ENCODE measurements at regions not wholly inside any gene's neighbourhood (a gene's known extent, or its start where the extent isn't known, plus 50 kb on each side); places are given as distances from the start of the nearest gene placed in this dataset.

DNA sequence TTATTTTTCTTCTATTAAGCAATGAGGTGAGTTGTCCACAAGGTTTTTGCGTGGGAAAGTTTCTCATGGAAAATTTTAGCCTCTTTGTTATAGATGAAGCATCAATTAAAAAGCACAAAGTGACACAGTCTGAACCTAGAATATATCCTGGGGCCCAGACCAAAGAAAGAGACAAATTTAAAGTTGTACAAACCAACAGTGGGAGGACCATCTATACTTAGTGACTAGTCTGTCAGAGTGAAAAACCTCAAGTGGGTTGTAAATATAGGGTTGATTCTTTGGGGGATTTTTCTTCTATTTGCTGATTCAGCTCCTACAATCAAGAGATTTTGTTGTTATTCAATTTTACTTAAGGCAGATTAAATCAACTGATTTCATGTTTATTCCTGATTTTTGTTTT lies 256.2 kb downstream of the SATB2 start:
- no CpG with 5 or more reads among the region's 1 CpG for WGBS
- H3K4me1 ChIP-seq (ENCODE audit: control insufficient read depth, insufficient read depth, low read depth, low read length), result no peaks in the 10 kb centered on the region
- no peak overlapping the region for H2BK15ac ChIP-seq (ENCODE audit: low read depth, poor library complexity, severe bottlenecking)
- no peak overlapping the region for H4K91ac ChIP-seq (ENCODE audit: low read length)
- H3K36me3 ChIP-seq (ENCODE audit: control insufficient read depth in 1 of 2, insufficient read depth in 2 of 2, low read depth in 1 of 2, low read length in 2 of 2), result no peaks in the 10 kb centered on the region
- H3K9ac ChIP-seq (ENCODE audit: low read length), result no peak overlapping the region
- H2BK12ac ChIP-seq (ENCODE audit: low read length in 2 of 2), result no peak overlapping the region
- no peaks in the 10 kb centered on the region for H3K79me1 ChIP-seq (replicated peaks; ENCODE audit: low read length, poor library complexity, severe bottlenecking)
- no peak for DNase-seq
- no peak overlapping the region for H3K4me2 ChIP-seq (ENCODE audit: low read length, poor library complexity, severe bottlenecking)
- H3K4me3 ChIP-seq (ENCODE audit: insufficient read depth in 1 of 2, low read depth in 1 of 2, low read length in 2 of 2), result no peak overlapping the region
- no peak overlapping the region for H3K18ac ChIP-seq (ENCODE audit: low read depth in 1 of 2, low read length in 2 of 2)
- peaks cover 0 to 6% of the 10 kb centered on the region in 2 experiments for H3K27me3 ChIP-seq (ENCODE audit: control insufficient read depth in 1 of 2, insufficient read depth in 1 of 2, low read length in 2 of 2)
- no peak overlapping the region for H2AK5ac ChIP-seq (ENCODE audit: low read length, severe bottlenecking)
- H3K23ac ChIP-seq (ENCODE audit: low read length in 2 of 2), result no peak overlapping the region
- no peak overlapping the region for H2BK120ac ChIP-seq (ENCODE audit: low read depth, low read length)
- no peak overlapping the region for H3K14ac ChIP-seq (ENCODE audit: low read length in 2 of 2)
- no peak overlapping the region for H3K4ac ChIP-seq (ENCODE audit: low read depth in 1 of 2, low read length in 2 of 2)
- H2AFZ ChIP-seq (ENCODE audit: low read depth, low read length), result no peak overlapping the region
- H2BK5ac ChIP-seq (ENCODE audit: low read depth, low read length, poor library complexity, severe bottlenecking), result no peak overlapping the region
- no peak overlapping the region for H3K27ac ChIP-seq (ENCODE audit: low read length, poor library complexity, severe bottlenecking)
- no peak overlapping the region for H4K8ac ChIP-seq (ENCODE audit: low read length)
- no peaks in the 10 kb centered on the region for H3K9me3 ChIP-seq (ENCODE audit: control insufficient read depth, low read length)

DNA sequence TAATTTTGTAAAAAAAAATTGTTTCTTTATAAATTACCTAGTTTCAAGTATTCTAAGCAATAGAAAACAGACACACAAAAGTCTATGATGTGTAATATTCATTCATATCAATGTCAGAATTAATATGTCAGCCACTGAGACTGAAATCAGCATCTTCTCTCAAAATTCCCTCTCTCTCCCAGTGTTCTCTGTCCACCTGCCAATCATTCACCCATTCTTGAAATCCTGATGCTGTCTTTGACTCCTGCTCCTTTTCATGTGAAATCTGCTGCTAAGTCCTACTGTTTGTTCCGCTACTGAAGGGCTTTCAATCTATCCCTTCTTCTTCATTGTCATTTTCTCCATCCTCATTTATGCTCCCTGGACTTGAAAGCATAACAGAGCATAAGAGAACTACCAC lies 257.9 kb downstream of the SATB2 start:
- no peak overlapping the region for H2BK12ac ChIP-seq (ENCODE audit: low read length in 2 of 2)
- DNase-seq, result no peak
- H3K4ac ChIP-seq (ENCODE audit: low read depth in 1 of 2, low read length in 2 of 2), result no peak overlapping the region
- H3K4me1 ChIP-seq (ENCODE audit: control insufficient read depth, insufficient read depth, low read depth, low read length), result no peaks in the 10 kb centered on the region
- no peak overlapping the region for H2AFZ ChIP-seq (ENCODE audit: low read depth, low read length)
- no peak overlapping the region for H2AK5ac ChIP-seq (ENCODE audit: low read length, severe bottlenecking)
- H3K27ac ChIP-seq (ENCODE audit: low read length, poor library complexity, severe bottlenecking), result no peak overlapping the region
- H3K9ac ChIP-seq (ENCODE audit: low read length), result no peak overlapping the region
- no peak overlapping the region for H2BK15ac ChIP-seq (ENCODE audit: low read depth, poor library complexity, severe bottlenecking)
- H3K4me3 ChIP-seq (ENCODE audit: insufficient read depth in 1 of 2, low read depth in 1 of 2, low read length in 2 of 2), result no peak overlapping the region
- H4K91ac ChIP-seq (ENCODE audit: low read length), result no peak overlapping the region
- peaks cover 0 to 6% of the 10 kb centered on the region in 2 experiments for H3K27me3 ChIP-seq (ENCODE audit: control insufficient read depth in 1 of 2, insufficient read depth in 1 of 2, low read length in 2 of 2)
- H2BK5ac ChIP-seq (ENCODE audit: low read depth, low read length, poor library complexity, severe bottlenecking), result no peak overlapping the region
- 89% methylated on average over 1 of the region's 1 CpG for WGBS
- no peak overlapping the region for H2BK120ac ChIP-seq (ENCODE audit: low read depth, low read length)
- H3K14ac ChIP-seq (ENCODE audit: low read length in 2 of 2), result no peak overlapping the region
- H3K79me1 ChIP-seq (replicated peaks; ENCODE audit: low read length, poor library complexity, severe bottlenecking), result no peaks in the 10 kb centered on the region
- H3K9me3 ChIP-seq (ENCODE audit: control insufficient read depth, low read length), result no peaks in the 10 kb centered on the region
- no peaks in the 10 kb centered on the region for H3K36me3 ChIP-seq (ENCODE audit: control insufficient read depth in 1 of 2, insufficient read depth in 2 of 2, low read depth in 1 of 2, low read length in 2 of 2)
- H3K23ac ChIP-seq (ENCODE audit: low read length in 2 of 2), result no peak overlapping the region
- H4K8ac ChIP-seq (ENCODE audit: low read length), result no peak overlapping the region
- H3K4me2 ChIP-seq (ENCODE audit: low read length, poor library complexity, severe bottlenecking), result no peak overlapping the region
- H3K18ac ChIP-seq (ENCODE audit: low read depth in 1 of 2, low read length in 2 of 2), result no peak overlapping the region

DNA sequence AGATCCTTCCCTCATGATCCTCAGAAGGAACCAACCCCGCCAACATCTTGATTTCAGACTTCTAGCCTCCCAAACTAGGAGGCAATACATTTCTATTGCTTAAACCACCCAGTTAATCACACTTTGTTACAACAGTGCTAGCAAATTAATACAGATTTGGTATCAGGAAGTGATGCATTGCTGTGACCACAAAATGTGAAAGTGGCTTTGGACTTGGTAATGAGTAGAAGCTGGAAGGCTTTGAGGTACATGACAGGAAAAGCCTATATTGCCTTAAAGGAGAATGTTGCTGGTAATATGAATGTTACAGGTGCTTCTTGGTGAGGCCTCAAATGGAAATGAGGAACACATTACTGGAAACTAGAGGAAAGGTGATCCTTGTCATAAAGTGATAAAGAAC lies 260.3 kb downstream of the SATB2 start:
- H3K4me1 ChIP-seq (ENCODE audit: control insufficient read depth, insufficient read depth, low read depth, low read length), result no peaks in the 10 kb centered on the region
- H2BK120ac ChIP-seq (ENCODE audit: low read depth, low read length), result no peak overlapping the region

DNA sequence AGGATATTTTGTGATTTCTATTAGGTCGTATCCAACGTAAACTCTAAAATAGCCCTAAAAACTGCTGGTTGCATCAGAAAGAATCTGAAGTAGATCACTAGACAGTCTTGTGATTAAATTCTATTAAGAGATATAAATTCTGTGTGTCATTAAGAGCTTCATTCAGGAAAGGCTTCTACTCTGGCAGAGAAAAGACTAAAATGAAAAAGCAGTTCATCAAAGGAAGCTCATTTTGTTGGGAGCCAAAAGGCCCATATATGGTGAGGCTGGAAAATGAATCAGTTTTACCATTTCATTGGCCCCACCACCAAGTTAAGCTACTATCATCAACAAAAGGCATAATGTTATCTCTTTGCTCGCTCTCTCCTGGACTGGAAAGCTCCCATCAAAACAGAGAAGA lies 261.1 kb downstream of the SATB2 start:
- Histone ChIP-seq H2AK5ac (ENCODE audit: low read length, severe bottlenecking) (no peak overlapping the region), H3K27ac (ENCODE audit: low read length, poor library complexity, severe bottlenecking) (no peak overlapping the region), H3K4me3 (ENCODE audit: insufficient read depth in 1 of 2, low read depth in 1 of 2, low read length in 2 of 2) (no peak overlapping the region), H3K23ac (ENCODE audit: low read length in 2 of 2) (no peak overlapping the region), H4K8ac (ENCODE audit: low read length) (no peak overlapping the region), H3K4ac (ENCODE audit: low read depth in 1 of 2, low read length in 2 of 2) (no peak overlapping the region), H2AFZ (ENCODE audit: low read depth, low read length) (no peak overlapping the region), H4K91ac (ENCODE audit: low read length) (no peak overlapping the region), H3K18ac (ENCODE audit: low read depth in 1 of 2, low read length in 2 of 2) (no peak overlapping the region), H2BK15ac (ENCODE audit: low read depth, poor library complexity, severe bottlenecking) (no peak overlapping the region), H3K36me3 (ENCODE audit: control insufficient read depth in 1 of 2, insufficient read depth in 2 of 2, low read depth in 1 of 2, low read length in 2 of 2) (no peaks in the 10 kb centered on the region), H3K4me2 (ENCODE audit: low read length, poor library complexity, severe bottlenecking) (no peak overlapping the region), H3K27me3 (ENCODE audit: control insufficient read depth in 1 of 2, insufficient read depth in 1 of 2, low read length in 2 of 2) (no peaks in the 10 kb centered on the region), H3K9me3 (ENCODE audit: control insufficient read depth, low read length) (no peaks in the 10 kb centered on the region), H2BK120ac (ENCODE audit: low read depth, low read length) (no peak overlapping the region), H2BK5ac (ENCODE audit: low read depth, low read length, poor library complexity, severe bottlenecking) (no peak overlapping the region), H3K14ac (ENCODE audit: low read length in 2 of 2) (no peak overlapping the region), H2BK12ac (ENCODE audit: low read length in 2 of 2) (no peak overlapping the region), H3K9ac (ENCODE audit: low read length) (no peak overlapping the region), H3K4me1 (ENCODE audit: control insufficient read depth, insufficient read depth, low read depth, low read length) (no peaks in the 10 kb centered on the region), H3K79me1 (replicated peaks; ENCODE audit: low read length, poor library complexity, severe bottlenecking) (no peaks in the 10 kb centered on the region)
- 42% methylated on average over 1 of the region's 3 CpGs for WGBS
- DNase-seq, result no peak

More for the DNA sequence above, 260.3 kb downstream of the SATB2 start:
- Histone ChIP-seq H3K27ac (ENCODE audit: low read length, poor library complexity, severe bottlenecking) (no peak overlapping the region), H3K4ac (ENCODE audit: low read depth in 1 of 2, low read length in 2 of 2) (no peak overlapping the region), H2BK5ac (ENCODE audit: low read depth, low read length, poor library complexity, severe bottlenecking) (no peak overlapping the region), H3K36me3 (ENCODE audit: control insufficient read depth in 1 of 2, insufficient read depth in 2 of 2, low read depth in 1 of 2, low read length in 2 of 2) (no peaks in the 10 kb centered on the region), H3K18ac (ENCODE audit: low read depth in 1 of 2, low read length in 2 of 2) (no peak overlapping the region), H2BK15ac (ENCODE audit: low read depth, poor library complexity, severe bottlenecking) (no peak overlapping the region), H3K23ac (ENCODE audit: low read length in 2 of 2) (no peak overlapping the region), H3K9ac (ENCODE audit: low read length) (no peak overlapping the region), H4K91ac (ENCODE audit: low read length) (no peak overlapping the region), H2AFZ (ENCODE audit: low read depth, low read length) (no peak overlapping the region), H3K9me3 (ENCODE audit: control insufficient read depth, low read length) (no peaks in the 10 kb centered on the region), H3K79me1 (replicated peaks; ENCODE audit: low read length, poor library complexity, severe bottlenecking) (no peaks in the 10 kb centered on the region), H2AK5ac (ENCODE audit: low read length, severe bottlenecking) (no peak overlapping the region), H4K8ac (ENCODE audit: low read length) (no peak overlapping the region), H3K4me2 (ENCODE audit: low read length, poor library complexity, severe bottlenecking) (no peak overlapping the region), H3K27me3 (ENCODE audit: control insufficient read depth in 1 of 2, insufficient read depth in 1 of 2, low read length in 2 of 2) (no peaks in the 10 kb centered on the region), H2BK12ac (ENCODE audit: low read length in 2 of 2) (no peak overlapping the region), H3K4me3 (ENCODE audit: insufficient read depth in 1 of 2, low read depth in 1 of 2, low read length in 2 of 2) (no peak overlapping the region), H3K14ac (ENCODE audit: low read length in 2 of 2) (no peak overlapping the region)
- 38% methylated on average over 1 of the region's 1 CpG for WGBS
- DNase-seq, result no peak
